ENCODE measurements at regions not wholly inside any gene's neighbourhood (a gene's known extent, or its start where the extent isn't known, plus 50 kb on each side); places are given as distances from the start of the nearest gene placed in this dataset.

DNA sequence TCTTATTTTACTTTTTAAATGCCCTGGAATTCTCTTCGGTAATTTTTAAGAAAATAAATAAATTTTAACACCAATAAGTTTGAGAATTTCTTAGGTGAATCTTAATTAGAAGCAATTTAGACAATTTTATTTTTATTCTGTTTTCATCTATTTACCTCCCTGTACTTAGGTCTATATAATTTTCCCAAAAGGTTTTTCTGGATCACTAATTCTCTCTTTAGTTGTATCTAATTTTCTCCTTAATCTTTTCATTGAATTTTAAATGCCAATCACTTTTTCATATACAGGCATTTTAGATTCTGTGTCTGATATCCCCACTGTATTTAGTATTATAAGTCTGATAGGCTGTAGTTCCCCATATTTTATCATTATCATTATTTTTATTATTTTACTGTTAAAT is 845.3 kb downstream of the TRIML1 start:
- TF ChIP-seq, protein P1, sequence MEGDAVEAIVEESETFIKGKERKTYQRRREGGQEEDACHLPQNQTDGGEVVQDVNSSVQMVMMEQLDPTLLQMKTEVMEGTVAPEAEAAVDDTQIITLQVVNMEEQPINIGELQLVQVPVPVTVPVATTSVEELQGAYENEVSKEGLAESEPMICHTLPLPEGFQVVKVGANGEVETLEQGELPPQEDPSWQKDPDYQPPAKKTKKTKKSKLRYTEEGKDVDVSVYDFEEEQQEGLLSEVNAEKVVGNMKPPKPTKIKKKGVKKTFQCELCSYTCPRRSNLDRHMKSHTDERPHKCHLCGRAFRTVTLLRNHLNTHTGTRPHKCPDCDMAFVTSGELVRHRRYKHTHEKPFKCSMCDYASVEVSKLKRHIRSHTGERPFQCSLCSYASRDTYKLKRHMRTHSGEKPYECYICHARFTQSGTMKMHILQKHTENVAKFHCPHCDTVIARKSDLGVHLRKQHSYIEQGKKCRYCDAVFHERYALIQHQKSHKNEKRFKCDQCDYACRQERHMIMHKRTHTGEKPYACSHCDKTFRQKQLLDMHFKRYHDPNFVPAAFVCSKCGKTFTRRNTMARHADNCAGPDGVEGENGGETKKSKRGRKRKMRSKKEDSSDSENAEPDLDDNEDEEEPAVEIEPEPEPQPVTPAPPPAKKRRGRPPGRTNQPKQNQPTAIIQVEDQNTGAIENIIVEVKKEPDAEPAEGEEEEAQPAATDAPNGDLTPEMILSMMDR (IDR thresholded peaks at IDR 0.05) = no peak
- no peak for TF ChIP-seq POLR2A (IDR thresholded peaks at IDR 0.05)
